Ovary (tissue), 3 donors: ENCODE measurements at regions not wholly inside any gene's neighbourhood (a gene's known extent, or its start where the extent isn't known, plus 50 kb on each side); places are given as distances from the start of the nearest gene placed in this dataset.

Experiments
- EP300 ChIP-seq: sonication (generic); formaldehyde crosslinking; IDR thresholded peaks from one replicate; pipeline ENCODE4 v1.6.1; 2017; ENCODE audit warnings: antibody characterized with exemption
- POLR2A ChIP-seq: fragments of 450-650 bp; IDR thresholded peaks from one replicate; pipeline ENCODE4 v1.6.1; 2017; ENCODE audit warnings: antibody characterized with exemption, mild to moderate bottlenecking, moderate library complexity
- TF ChIP-seq, protein P1 (sequence below), 3 donors: fragments of 450-650 bp in 2 of 3; fragments of 200-600 bp in 1 of 3; IDR thresholded peaks; one replicate each; pipeline versions ENCODE4 v1.5.1 to v1.8.0; 2016 to 2022; ENCODE audit warnings: antibody characterized with exemption in 3 of 3, mild to moderate bottlenecking in 1 of 3
- donor health status: DM: no; HTN: no; CAD: no.

GRCh38 chr1:190679044-190679443 lies 201.4 kb upstream of the BRINP3 start:
- TF ChIP-seq POLR2A (no peak), EP300 (no peak)
- TF ChIP-seq, protein P1, sequence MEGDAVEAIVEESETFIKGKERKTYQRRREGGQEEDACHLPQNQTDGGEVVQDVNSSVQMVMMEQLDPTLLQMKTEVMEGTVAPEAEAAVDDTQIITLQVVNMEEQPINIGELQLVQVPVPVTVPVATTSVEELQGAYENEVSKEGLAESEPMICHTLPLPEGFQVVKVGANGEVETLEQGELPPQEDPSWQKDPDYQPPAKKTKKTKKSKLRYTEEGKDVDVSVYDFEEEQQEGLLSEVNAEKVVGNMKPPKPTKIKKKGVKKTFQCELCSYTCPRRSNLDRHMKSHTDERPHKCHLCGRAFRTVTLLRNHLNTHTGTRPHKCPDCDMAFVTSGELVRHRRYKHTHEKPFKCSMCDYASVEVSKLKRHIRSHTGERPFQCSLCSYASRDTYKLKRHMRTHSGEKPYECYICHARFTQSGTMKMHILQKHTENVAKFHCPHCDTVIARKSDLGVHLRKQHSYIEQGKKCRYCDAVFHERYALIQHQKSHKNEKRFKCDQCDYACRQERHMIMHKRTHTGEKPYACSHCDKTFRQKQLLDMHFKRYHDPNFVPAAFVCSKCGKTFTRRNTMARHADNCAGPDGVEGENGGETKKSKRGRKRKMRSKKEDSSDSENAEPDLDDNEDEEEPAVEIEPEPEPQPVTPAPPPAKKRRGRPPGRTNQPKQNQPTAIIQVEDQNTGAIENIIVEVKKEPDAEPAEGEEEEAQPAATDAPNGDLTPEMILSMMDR (IDR thresholded peaks at IDR 0.05) = no peak
